ENCODE measurements at regions not wholly inside any gene's neighbourhood (a gene's known extent, or its start where the extent isn't known, plus 50 kb on each side); places are given as distances from the start of the nearest gene placed in this dataset.

GRCh38 chr5:88322785-88323184 is 54.1 kb upstream of the TMEM161B start:
- Histone ChIP-seq H3K4me1 (ENCODE audit: insufficient read depth, low read length) (no peaks in the 10 kb centered on the region), H3K4me3 (replicated peaks in 1 of 3; ENCODE audit: insufficient read depth in 1 of 3, low read depth in 2 of 3, low read length in 3 of 3) (no peak overlapping the region), H3K27ac (ENCODE audit: extremely low read length, insufficient read depth, low read length) (no peak overlapping the region), H3K27me3 (ENCODE audit: control insufficient read depth in 1 of 2, insufficient read depth in 2 of 2, low read length in 2 of 2) (no peaks in the 10 kb centered on the region), H4K20me1 (ENCODE audit: insufficient read depth, low read length) (no peaks in the 10 kb centered on the region), H3K9me3 (ENCODE audit: low read length) (no peaks in the 10 kb centered on the region), H3K79me2 (ENCODE audit: insufficient read depth, low read length) (no peaks in the 10 kb centered on the region), H3K4me2 (ENCODE audit: low read depth, low read length) (no peak overlapping the region), H3K9ac (ENCODE audit: insufficient read depth, low read depth, low read length) (no peak overlapping the region), H2AFZ (ENCODE audit: low read length) (no peak overlapping the region), H3K36me3 (replicated peaks in 1 of 2; ENCODE audit: control insufficient read depth in 1 of 2, insufficient read depth in 2 of 2, low read length in 2 of 2) (no peaks in the 10 kb centered on the region)
- ChIA-PET POLR2A (no interaction called here), CTCF (ENCODE audit: low intra/inter-chr PET ratio, low total read pairs) (no interaction called here)
- BruUV-seq (replicated peaks): no TSS peak
- in situ Hi-C loops (cut with HindIII; ENCODE audit: extremely low pct_ligation_motif_present, low pct_unique_long_range_greater_than_20kb) (no loop called here), intact Hi-C loops (cut with micrococcal nuclease; ENCODE audit: unreplicated experiment) (no loop called here)
- WGBS (ENCODE audit: low lambda C conversion rate): 10% methylated on average over 3 of the region's 3 CpGs
- no peak for TF ChIP-seq HNRNPLL (IDR thresholded peaks at IDR 0.05; ENCODE audit: low read depth, low read length, poor library complexity, severe bottlenecking)
- no peak for TF ChIP-seq ZNF431 (CRISPR knock-in tag; IDR thresholded peaks at IDR 0.05; ENCODE audit: borderline replicate concordance, low read depth)
- TF ChIP-seq ZNF337 (CRISPR knock-in tag; IDR thresholded peaks at IDR 0.05; ENCODE audit: borderline replicate concordance, low read depth): no peak
- TF ChIP-seq ATRX (CRISPR knock-in tag; IDR thresholded peaks at IDR 0.05; ENCODE audit: borderline replicate concordance): no peak
- TF ChIP-seq NR0B2 (CRISPR knock-in tag; IDR thresholded peaks at IDR 0.05): no peak
- no peak for TF ChIP-seq KDM5B (CRISPR knock-in tag; IDR thresholded peaks at IDR 0.05; ENCODE audit: borderline replicate concordance)
- ATAC-seq: no peak
- DNase-seq (ENCODE audit: low spot score): no peak
- FAIRE-seq: no peak

Small RNA genes lying in the stretch of these regions (small RNA-seq; reads per million reads assigned to genes)
- 0 reads per million in 3 experiments for gene RF00156 (ENCODE audit: insufficient read depth in 2 of 3, insufficient read length in 3 of 3, low read depth in 2 of 3, low replicate concordance in 1 of 3)
